ENCODE measurements at regions not wholly inside any gene's neighbourhood (a gene's known extent, or its start where the extent isn't known, plus 50 kb on each side); places are given as distances from the start of the nearest gene placed in this dataset.

DNA sequence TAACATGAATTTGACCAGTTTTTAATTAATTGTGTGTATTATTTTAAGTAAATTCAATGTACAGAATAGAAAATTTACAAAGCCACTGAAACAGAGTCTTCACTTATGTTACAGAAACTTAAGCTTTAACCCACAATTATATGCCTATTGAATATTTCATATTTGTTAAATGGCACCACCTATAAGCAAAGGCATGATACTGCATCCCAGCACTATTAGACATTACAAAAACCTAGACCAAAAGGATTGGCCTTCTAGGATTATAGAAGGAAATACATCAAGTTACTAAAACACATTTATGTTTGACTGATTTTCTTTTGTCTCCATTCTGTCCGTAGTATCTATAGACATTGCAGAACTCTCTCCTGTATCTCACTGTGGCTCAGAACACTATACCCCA lies 578.1 kb downstream of the AJAP1 start:
- ChIA-PET CTCF (no interaction called here), POLR2A (no interaction called here)
- no peak for DNase-seq

GRCh38 chr1:5231541-5232315 lies 577.3 kb downstream of the AJAP1 start:
- Mint-ChIP-seq H3K27me3 (peaks cover 6% of the 10 kb centered on the region), H3K36me3 (ENCODE audit: low read depth) (no peaks in the 10 kb centered on the region), H3K9me3 (peaks cover 9% of the 10 kb centered on the region), H3K4me3 (no peak overlapping the region), H3K27ac (no peak overlapping the region), H3K4me1 (no peaks in the 10 kb centered on the region)
- POLR2A ChIA-PET = no interaction called here
- DNase-seq = no peak
- CTCF ChIA-PET = no interaction called here

More for the DNA sequence above, 578.1 kb downstream of the AJAP1 start:
- Mint-ChIP-seq H3K27me3 (peaks cover 6% of the 10 kb centered on the region), H3K4me3 (no peak overlapping the region), H3K36me3 (ENCODE audit: low read depth) (no peaks in the 10 kb centered on the region), H3K4me1 (no peaks in the 10 kb centered on the region), H3K27ac (no peak overlapping the region), H3K9me3 (peaks cover 9% of the 10 kb centered on the region)

- ChIA-PET CTCF (no interaction called here), POLR2A (no interaction called here)
These were observed 572.7 kb downstream of the AJAP1 start for GRCh38 chr1:5227114-5227513.

DNA sequence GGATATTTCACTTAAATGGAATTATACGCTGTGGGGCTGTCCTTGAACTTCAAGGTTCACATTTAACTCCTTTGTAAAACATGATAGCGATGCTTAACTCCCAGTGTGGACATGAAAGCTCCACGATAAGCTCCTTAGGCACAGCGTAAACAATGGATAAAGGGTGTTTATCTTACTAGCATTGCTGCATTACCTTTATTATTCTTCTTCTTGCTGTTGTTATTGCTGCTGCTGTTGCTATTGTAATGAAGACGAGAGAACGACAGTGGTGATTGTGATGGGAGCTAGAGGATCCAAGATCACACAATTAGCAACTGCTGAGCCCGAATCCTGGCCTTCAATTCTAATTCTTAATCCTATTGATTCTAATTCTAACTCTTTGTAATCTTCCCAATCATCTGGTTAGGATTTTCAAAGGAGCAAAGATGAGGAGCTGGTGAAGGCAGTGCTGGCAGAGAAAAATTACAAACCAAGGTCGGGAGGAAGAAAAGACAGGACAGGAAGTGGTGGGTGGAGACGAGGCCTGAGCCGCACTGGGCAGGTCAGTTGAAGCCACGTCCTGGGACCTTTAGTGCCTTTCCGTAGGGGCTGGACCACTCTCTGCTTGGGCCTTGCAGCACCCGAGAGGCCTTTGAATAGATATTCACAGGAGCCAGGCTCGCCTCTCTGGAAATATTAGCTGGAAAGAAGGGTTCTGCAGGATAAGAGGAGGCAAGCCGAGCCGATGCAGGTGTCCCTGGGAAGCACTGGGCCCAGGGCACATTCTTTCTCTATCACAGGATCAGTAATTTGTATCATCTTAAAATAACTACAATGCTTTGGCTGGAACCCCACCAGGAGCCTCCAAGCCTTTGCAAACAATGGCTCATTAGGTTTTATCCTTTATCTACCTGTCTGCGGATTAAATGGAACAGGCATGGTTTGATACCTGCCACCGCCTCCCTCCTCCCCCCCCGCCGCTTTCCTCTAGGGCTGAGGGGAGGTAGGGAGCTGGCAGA lies 571.6 kb downstream of the AJAP1 start:
- ChIA-PET CTCF (no interaction called here), POLR2A (no interaction called here)
- H3K27me3 Mint-ChIP-seq = no peaks in the 10 kb centered on the region
- no peaks in the 10 kb centered on the region for H3K36me3 Mint-ChIP-seq (ENCODE audit: low read depth)
- H3K27ac Mint-ChIP-seq = no peak overlapping the region
- H3K4me3 Mint-ChIP-seq = no peak overlapping the region
- H3K9me3 Mint-ChIP-seq = no peaks in the 10 kb centered on the region
- H3K4me1 Mint-ChIP-seq = no peaks in the 10 kb centered on the region
- DNase-seq = no peak

More at GRCh38 chr1:5227114-5227513, 572.7 kb downstream of the AJAP1 start:
- no peak overlapping the region for H3K27ac Mint-ChIP-seq
- H3K36me3 Mint-ChIP-seq (ENCODE audit: low read depth) = no peaks in the 10 kb centered on the region
- no peak for DNase-seq
- no peaks in the 10 kb centered on the region for H3K27me3 Mint-ChIP-seq
- no peak overlapping the region for H3K4me3 Mint-ChIP-seq
- no peaks in the 10 kb centered on the region for H3K9me3 Mint-ChIP-seq
- no peaks in the 10 kb centered on the region for H3K4me1 Mint-ChIP-seq

- H3K4me3 Mint-ChIP-seq = no peak overlapping the region
- no peaks in the 10 kb centered on the region for H3K9me3 Mint-ChIP-seq
- H3K27ac Mint-ChIP-seq = no peak overlapping the region
- CTCF ChIA-PET = no interaction called here
- POLR2A ChIA-PET = no interaction called here
- no peaks in the 10 kb centered on the region for H3K36me3 Mint-ChIP-seq (ENCODE audit: low read depth)
- no peaks in the 10 kb centered on the region for H3K4me1 Mint-ChIP-seq
- no peaks in the 10 kb centered on the region for H3K27me3 Mint-ChIP-seq
- no peak for DNase-seq
These were observed 568.8 kb downstream of the AJAP1 start for GRCh38 chr1:5223206-5223605.

DNA sequence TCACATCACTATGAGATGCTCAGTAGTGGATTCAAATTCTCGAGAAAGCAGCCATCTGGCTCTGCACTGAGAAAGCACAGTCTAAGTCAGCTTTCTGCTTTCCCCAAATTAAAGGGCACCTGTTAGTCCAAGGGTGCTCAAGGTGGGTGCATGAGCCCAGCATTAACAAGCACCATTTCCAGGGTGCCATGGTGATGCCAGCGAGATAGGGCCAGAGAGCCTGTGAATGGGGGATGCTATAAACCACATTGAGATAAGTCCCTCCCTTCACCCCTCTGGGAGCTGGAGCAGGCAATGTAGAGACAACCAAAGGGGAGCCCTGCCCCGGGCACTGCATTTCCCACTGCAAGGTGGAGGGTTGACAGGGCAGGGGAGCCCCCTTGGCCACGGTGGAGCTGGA lies 568.2 kb downstream of the AJAP1 start:
- ChIA-PET POLR2A (no interaction called here), CTCF (no interaction called here)
- Mint-ChIP-seq H3K4me3 (no peak overlapping the region), H3K4me1 (no peaks in the 10 kb centered on the region), H3K9me3 (no peaks in the 10 kb centered on the region), H3K36me3 (ENCODE audit: low read depth) (no peaks in the 10 kb centered on the region), H3K27ac (no peak overlapping the region), H3K27me3 (no peaks in the 10 kb centered on the region)
- DNase-seq = no peak

DNA sequence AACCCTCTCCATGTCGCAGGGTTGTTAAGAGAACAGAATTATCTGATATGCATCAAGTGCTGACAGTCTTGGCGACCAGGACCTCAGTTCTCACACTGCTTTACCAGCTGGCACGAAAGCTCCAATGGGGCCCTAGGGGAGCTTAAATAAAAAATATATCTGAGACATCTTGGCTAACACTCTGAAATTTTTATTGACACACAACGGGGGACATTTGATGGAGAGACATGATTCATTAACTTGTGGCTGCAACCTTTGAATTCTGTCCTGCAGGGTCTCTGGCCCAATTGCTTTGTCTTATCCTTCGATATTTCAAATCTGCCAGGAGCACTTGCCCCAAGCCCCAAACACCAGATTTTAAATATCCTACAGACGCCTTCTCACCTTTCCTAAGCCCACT lies 567.0 kb downstream of the AJAP1 start:
- Mint-ChIP-seq H3K9me3 (no peaks in the 10 kb centered on the region), H3K27me3 (no peaks in the 10 kb centered on the region), H3K4me1 (no peaks in the 10 kb centered on the region), H3K4me3 (no peak overlapping the region), H3K36me3 (ENCODE audit: low read depth) (no peaks in the 10 kb centered on the region), H3K27ac (no peak overlapping the region)
- DNase-seq = no peak
- ChIA-PET POLR2A (interaction anchor here (0.6 kb wide), 1 partner anchor 173 kb away, joined by 3 read pairs; no protein-coding TSS in a partner anchor), CTCF (no interaction called here)

- Mint-ChIP-seq H3K4me3 (no peak overlapping the region), H3K27ac (no peak overlapping the region), H3K27me3 (no peaks in the 10 kb centered on the region), H3K36me3 (ENCODE audit: low read depth) (no peaks in the 10 kb centered on the region), H3K4me1 (no peaks in the 10 kb centered on the region), H3K9me3 (no peaks in the 10 kb centered on the region)
- ChIA-PET CTCF (no interaction called here), POLR2A (interaction anchor here (0.6 kb wide), 1 partner anchor 172 kb away, joined by 3 read pairs; no protein-coding TSS in a partner anchor)
- no peak for DNase-seq
These were observed 566.4 kb downstream of the AJAP1 start for GRCh38 chr1:5220821-5221220.

GRCh38 chr1:5220421-5220820 lies 566.0 kb downstream of the AJAP1 start:
- Mint-ChIP-seq H3K27me3 (no peaks in the 10 kb centered on the region), H3K4me1 (no peaks in the 10 kb centered on the region), H3K4me3 (no peak overlapping the region), H3K27ac (no peak overlapping the region), H3K36me3 (ENCODE audit: low read depth) (no peaks in the 10 kb centered on the region), H3K9me3 (no peaks in the 10 kb centered on the region)
- no peak for DNase-seq
- CTCF ChIA-PET = no interaction called here
- POLR2A ChIA-PET = no interaction called here

- no peaks in the 10 kb centered on the region for H3K27me3 Mint-ChIP-seq
- ChIA-PET CTCF (no interaction called here), POLR2A (no interaction called here)
- DNase-seq = no peak
- no peaks in the 10 kb centered on the region for H3K9me3 Mint-ChIP-seq
- no peaks in the 10 kb centered on the region for H3K36me3 Mint-ChIP-seq (ENCODE audit: low read depth)
- H3K4me1 Mint-ChIP-seq = no peaks in the 10 kb centered on the region
- H3K4me3 Mint-ChIP-seq = no peak overlapping the region
- no peak overlapping the region for H3K27ac Mint-ChIP-seq
These were observed 545.6 kb downstream of the AJAP1 start for GRCh38 chr1:5200006-5200405.

DNA sequence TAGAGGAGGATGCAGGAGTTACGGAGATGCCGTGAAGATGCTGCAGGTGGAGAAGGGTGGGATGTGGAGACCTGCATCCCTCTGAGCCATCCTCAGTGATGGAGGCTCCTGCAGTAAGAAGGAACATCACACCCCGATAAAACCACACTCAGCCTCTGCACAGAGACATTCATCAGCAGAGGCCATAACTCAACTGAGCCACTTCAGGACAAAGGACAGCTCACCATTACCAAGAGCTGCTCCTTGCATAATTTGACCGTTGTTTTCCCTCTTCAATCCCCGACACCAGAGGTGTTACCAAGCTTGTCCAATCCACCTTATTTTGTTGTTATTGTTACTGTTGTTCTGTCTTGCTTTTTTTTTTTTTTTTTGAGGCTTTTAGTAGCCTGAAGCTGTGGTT lies 543.9 kb downstream of the AJAP1 start:
- Mint-ChIP-seq H3K27me3 (no peaks in the 10 kb centered on the region), H3K9me3 (no peaks in the 10 kb centered on the region), H3K27ac (no peak overlapping the region), H3K4me3 (no peak overlapping the region), H3K4me1 (no peaks in the 10 kb centered on the region), H3K36me3 (ENCODE audit: low read depth) (no peaks in the 10 kb centered on the region)
- POLR2A ChIA-PET = no interaction called here
- DNase-seq = no peak
- CTCF ChIA-PET = no interaction called here

DNA sequence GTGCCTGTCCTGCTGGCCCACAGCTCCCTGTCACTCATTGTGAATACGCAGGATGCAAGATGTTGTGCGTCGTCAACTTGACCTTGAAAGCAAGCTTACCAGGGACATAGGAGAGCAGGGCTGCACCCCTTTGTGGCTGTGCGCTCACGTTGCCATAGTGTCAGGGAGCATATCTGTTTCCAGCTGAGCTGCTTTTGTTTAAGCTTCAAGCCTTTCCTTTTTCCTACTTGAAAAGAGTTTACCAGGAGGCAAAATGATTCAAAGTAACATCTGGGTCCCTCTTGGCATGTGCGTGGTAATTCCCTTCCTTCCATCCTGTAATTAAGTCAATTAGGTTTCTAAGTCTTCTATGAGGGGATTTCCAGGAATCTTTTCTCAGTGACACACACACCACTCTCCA lies 537.1 kb downstream of the AJAP1 start:
- Mint-ChIP-seq H3K27me3 (no peaks in the 10 kb centered on the region), H3K36me3 (ENCODE audit: low read depth) (no peaks in the 10 kb centered on the region), H3K4me1 (no peaks in the 10 kb centered on the region), H3K27ac (no peak overlapping the region), H3K9me3 (no peaks in the 10 kb centered on the region), H3K4me3 (no peak overlapping the region)
- CTCF ChIA-PET = no interaction called here
- no peak for DNase-seq
- POLR2A ChIA-PET = no interaction called here

DNA sequence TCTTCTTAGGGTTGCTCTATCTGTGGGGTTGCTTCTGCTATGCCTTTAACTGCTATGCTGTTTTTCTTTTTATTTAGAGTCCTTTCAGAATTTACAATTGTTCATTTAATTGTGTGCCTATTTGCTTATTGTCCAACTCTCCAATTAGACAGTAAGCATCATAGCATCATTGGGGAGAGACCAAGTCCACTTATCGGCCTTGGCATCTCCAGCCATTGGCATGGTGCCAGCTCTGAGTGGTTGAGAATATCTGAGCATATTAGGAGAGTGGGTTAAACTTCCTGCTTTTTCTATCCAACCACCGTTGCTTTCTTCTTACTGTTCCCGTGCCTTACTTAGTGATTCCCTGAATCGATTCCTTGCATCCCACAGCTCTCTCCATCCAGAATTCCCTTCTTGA lies 535.0 kb downstream of the AJAP1 start:
- Mint-ChIP-seq H3K9me3 (no peaks in the 10 kb centered on the region), H3K27me3 (no peaks in the 10 kb centered on the region), H3K4me3 (no peak overlapping the region), H3K27ac (no peak overlapping the region), H3K36me3 (ENCODE audit: low read depth) (no peaks in the 10 kb centered on the region), H3K4me1 (no peaks in the 10 kb centered on the region)
- ChIA-PET CTCF (no interaction called here), POLR2A (no interaction called here)
- no peak for DNase-seq
